ENCODE measurements at regions not wholly inside any gene's neighbourhood (a gene's known extent, or its start where the extent isn't known, plus 50 kb on each side); places are given as distances from the start of the nearest gene placed in this dataset.

DNA sequence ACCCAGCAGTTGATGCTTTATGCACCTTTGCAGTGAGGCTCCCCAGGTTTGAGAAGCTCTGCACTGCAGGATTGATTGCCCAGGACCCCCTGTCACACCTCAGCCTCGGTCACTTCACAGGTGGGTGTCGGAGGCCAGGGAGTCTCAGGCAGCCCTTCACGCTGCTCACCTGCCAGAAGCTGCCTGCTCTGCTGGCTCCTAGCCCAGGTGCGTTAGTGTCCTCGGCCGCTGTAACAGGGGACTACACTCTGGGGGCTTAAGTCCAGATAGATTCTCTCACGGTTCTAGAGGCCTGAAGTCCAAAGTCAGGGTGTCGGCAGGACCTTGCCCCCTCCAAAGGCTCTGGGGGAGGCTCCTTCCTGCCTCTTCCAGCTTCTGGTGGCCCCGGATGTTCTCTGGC lies 79.9 kb downstream of the CPZ start:
- DNase-seq: no peak

GRCh38 chr4:8671712-8672290 lies 79.2 kb downstream of the CPZ start:
- no peak for DNase-seq

All from NCI-H1417 (cell line).